ENCODE measurements at regions not wholly inside any gene's neighbourhood (a gene's known extent, or its start where the extent isn't known, plus 50 kb on each side); places are given as distances from the start of the nearest gene placed in this dataset.

DNA sequence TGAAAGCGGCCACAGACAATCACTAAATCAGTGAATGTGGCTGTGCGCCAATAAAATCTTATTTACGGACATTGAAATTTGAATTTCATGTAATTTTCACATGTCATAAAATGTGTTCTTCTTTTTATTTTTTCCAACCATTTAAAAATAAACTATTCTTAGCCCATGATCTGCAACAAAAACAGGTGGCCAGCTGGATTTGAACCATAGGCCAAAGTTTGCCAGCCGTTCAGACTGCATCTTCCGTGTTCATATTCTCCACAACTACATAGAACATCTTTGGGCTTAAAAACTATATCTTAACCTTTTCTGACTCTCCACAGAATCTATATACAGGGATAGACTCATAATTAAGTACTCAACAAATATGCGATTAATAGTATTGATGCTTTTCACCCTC is 81.2 kb upstream of the RALGPS2 start:
- DNase-seq (ENCODE audit: low read depth, low spot score) = no peak
- Histone ChIP-seq H3K4me3 (ENCODE audit: insufficient read length, low read depth) (no peak overlapping the region), H3K9me3 (ENCODE audit: insufficient read depth, low read length) (no peaks in the 10 kb centered on the region), H3K36me3 (ENCODE audit: insufficient read depth, insufficient read length, low read length) (no peaks in the 10 kb centered on the region), H3K9ac (ENCODE audit: insufficient read length, low read depth) (no peak overlapping the region), H3K27me3 (ENCODE audit: insufficient read depth, insufficient read length) (no peaks in the 10 kb centered on the region), H3K4me1 (ENCODE audit: insufficient read depth, insufficient read length) (no peaks in the 10 kb centered on the region)
- TF ChIP-seq YY1 (IDR thresholded peaks at IDR 0.05; ENCODE audit: insufficient read depth, insufficient read length) = no peak
- TF ChIP-seq SUZ12 (IDR thresholded peaks at IDR 0.05; ENCODE audit: extremely low read depth, insufficient read depth, insufficient read length) = no peak
- TF ChIP-seq ZNF274 (IDR thresholded peaks at IDR 0.05; ENCODE audit: low read depth, low read length) = no peak

DNA sequence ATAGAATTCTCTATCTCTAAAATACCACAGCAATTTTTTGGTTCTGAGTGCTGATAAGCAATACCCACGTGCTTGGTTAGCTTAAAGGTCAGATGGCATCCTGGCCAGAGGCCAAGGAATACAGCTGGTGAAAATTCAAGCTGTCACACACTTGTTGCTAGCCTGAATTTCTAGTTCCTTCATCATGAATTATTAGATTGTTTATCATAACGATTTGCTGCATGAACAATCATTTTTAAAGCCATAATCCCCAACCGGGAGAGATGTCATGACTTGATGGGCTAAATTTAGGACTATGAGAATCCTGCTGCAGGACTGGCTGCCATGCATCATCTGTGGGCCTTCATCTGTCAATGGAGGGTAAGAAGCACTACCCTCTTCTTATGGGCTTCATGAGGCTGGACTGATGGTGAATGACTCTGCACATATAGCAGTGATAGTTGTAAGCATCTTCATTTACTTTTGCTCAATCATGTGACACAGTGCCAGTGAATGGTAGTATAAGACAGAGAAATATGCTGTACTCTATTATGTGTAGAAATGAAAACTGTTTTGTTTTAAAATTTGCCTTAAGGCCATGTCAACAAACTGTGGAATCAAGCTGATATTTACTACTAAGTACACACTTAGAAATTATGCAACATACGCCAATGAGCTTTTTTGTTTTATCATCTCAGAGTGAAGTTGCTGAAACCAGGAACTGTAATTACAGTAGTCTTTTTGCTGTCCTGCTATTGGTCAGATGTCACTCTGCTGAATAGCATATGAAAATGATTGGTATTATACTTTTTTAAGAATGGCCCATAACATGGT is 80.5 kb upstream of the RALGPS2 start:
- Histone ChIP-seq H3K36me3 (ENCODE audit: insufficient read depth, insufficient read length, low read length) (no peaks in the 10 kb centered on the region), H3K4me3 (ENCODE audit: insufficient read length, low read depth) (no peak overlapping the region), H3K9me3 (ENCODE audit: insufficient read depth, low read length) (no peaks in the 10 kb centered on the region), H3K9ac (ENCODE audit: insufficient read length, low read depth) (no peak overlapping the region), H3K4me1 (ENCODE audit: insufficient read depth, insufficient read length) (no peaks in the 10 kb centered on the region), H3K27me3 (ENCODE audit: insufficient read depth, insufficient read length) (no peaks in the 10 kb centered on the region)
- no peak for DNase-seq (ENCODE audit: low read depth, low spot score)
- TF ChIP-seq YY1 (IDR thresholded peaks at IDR 0.05; ENCODE audit: insufficient read depth, insufficient read length) (no peak), ZNF274 (IDR thresholded peaks at IDR 0.05; ENCODE audit: low read depth, low read length) (no peak), SUZ12 (IDR thresholded peaks at IDR 0.05; ENCODE audit: extremely low read depth, insufficient read depth, insufficient read length) (no peak)

DNA sequence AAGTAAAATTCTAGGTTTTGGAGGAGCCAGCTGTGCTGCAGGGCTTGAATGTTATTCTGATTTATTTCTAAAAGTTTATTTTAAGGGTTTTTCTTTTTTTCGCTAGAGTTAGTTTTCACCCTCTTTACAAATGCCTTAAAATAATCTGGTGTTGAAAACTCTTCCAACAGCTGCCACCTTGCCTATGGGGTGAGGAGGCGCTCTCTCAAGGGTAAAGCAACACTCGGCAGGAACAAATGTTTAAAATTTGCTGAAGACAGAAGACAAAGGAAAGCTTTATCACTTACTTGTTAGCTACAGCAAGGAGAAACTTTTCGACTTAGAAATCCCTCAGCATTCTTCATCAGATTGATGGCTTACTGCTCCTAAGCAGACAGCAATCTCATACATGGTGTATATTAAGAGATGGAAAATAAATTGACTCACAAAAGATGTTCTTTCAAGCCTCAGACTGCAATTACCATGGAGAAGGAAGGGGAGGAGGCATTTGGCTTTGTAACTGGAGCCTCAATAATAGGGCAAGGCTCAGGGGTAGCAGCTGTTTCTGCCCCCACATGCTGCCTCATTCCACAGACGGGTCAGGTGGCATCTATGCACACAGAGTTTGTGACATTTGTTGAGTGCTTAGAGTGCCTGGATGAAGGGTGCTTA is 79.8 kb upstream of the RALGPS2 start:
- no peaks in the 10 kb centered on the region for H3K4me1 ChIP-seq (ENCODE audit: insufficient read depth, insufficient read length)
- H3K9me3 ChIP-seq (ENCODE audit: insufficient read depth, low read length) = no peaks in the 10 kb centered on the region
- no peak for TF ChIP-seq SUZ12 (IDR thresholded peaks at IDR 0.05; ENCODE audit: extremely low read depth, insufficient read depth, insufficient read length)
- TF ChIP-seq ZNF274 (IDR thresholded peaks at IDR 0.05; ENCODE audit: low read depth, low read length) = no peak
- no peak for TF ChIP-seq YY1 (IDR thresholded peaks at IDR 0.05; ENCODE audit: insufficient read depth, insufficient read length)
- no peak for DNase-seq (ENCODE audit: low read depth, low spot score)
- H3K36me3 ChIP-seq (ENCODE audit: insufficient read depth, insufficient read length, low read length) = no peaks in the 10 kb centered on the region
- no peaks in the 10 kb centered on the region for H3K27me3 ChIP-seq (ENCODE audit: insufficient read depth, insufficient read length)
- no peak overlapping the region for H3K9ac ChIP-seq (ENCODE audit: insufficient read length, low read depth)
- H3K4me3 ChIP-seq (ENCODE audit: insufficient read length, low read depth) = no peak overlapping the region

DNA sequence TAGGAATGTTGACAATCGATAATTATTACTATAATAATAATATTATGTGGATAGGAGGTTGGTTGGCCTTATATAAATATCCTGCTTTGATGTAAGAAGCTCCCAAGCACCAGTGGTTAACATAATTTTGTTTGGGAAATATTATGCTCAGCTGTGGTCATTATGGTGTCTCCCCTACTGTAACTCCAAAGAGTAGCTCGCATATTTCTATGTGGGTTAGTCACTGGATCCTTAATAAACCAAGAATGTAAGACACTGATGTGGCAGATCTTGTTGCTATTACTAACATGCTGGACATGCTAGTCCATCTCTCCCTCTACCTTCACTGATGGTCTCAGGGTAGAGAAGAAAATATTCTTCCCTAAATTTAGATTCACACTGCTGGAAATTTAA is 79.2 kb upstream of the RALGPS2 start:
- H3K9me3 ChIP-seq (ENCODE audit: insufficient read depth, low read length) = no peaks in the 10 kb centered on the region
- TF ChIP-seq SUZ12 (IDR thresholded peaks at IDR 0.05; ENCODE audit: extremely low read depth, insufficient read depth, insufficient read length) = no peak
- TF ChIP-seq YY1 (IDR thresholded peaks at IDR 0.05; ENCODE audit: insufficient read depth, insufficient read length) = no peak
- no peak for TF ChIP-seq ZNF274 (IDR thresholded peaks at IDR 0.05; ENCODE audit: low read depth, low read length)
- no peaks in the 10 kb centered on the region for H3K4me1 ChIP-seq (ENCODE audit: insufficient read depth, insufficient read length)

DNA sequence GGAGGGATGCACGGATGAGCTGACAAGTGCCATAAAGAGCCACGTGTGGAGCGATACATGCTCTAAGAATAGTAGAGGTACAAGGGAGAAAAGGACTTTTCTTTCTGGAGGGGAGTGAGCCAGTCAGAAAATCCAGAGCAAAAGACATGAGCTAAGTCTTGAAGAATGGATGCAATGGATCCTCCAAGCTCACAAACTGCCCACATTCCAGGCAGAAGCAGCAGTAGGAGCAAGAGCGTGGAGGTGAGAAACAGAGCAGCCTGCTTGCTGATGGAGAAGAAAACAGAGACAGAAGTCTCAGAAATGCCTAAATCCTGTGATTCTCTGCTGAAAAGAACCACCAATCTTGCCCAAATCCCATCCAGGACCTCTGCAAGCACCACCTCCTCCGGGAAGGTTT is 78.2 kb upstream of the RALGPS2 start:
- no peaks in the 10 kb centered on the region for H3K4me1 ChIP-seq (ENCODE audit: insufficient read depth, insufficient read length)
- H3K27me3 ChIP-seq (ENCODE audit: insufficient read depth, insufficient read length) = no peaks in the 10 kb centered on the region
- no peak overlapping the region for H3K4me3 ChIP-seq (ENCODE audit: insufficient read length, low read depth)
- no peak overlapping the region for H3K9ac ChIP-seq (ENCODE audit: insufficient read length, low read depth)
- no peaks in the 10 kb centered on the region for H3K36me3 ChIP-seq (ENCODE audit: insufficient read depth, insufficient read length, low read length)
- no peak for DNase-seq (ENCODE audit: low read depth, low spot score)
- TF ChIP-seq ZNF274 (IDR thresholded peaks at IDR 0.05; ENCODE audit: low read depth, low read length) (no peak), YY1 (IDR thresholded peaks at IDR 0.05; ENCODE audit: insufficient read depth, insufficient read length) (no peak), SUZ12 (IDR thresholded peaks at IDR 0.05; ENCODE audit: extremely low read depth, insufficient read depth, insufficient read length) (no peak)
- no peaks in the 10 kb centered on the region for H3K9me3 ChIP-seq (ENCODE audit: insufficient read depth, low read length)

More for the DNA sequence above, 79.2 kb upstream of the RALGPS2 start:
- no peaks in the 10 kb centered on the region for H3K27me3 ChIP-seq (ENCODE audit: insufficient read depth, insufficient read length)
- no peak for DNase-seq (ENCODE audit: low read depth, low spot score)
- H3K4me3 ChIP-seq (ENCODE audit: insufficient read length, low read depth) = no peak overlapping the region
- no peaks in the 10 kb centered on the region for H3K36me3 ChIP-seq (ENCODE audit: insufficient read depth, insufficient read length, low read length)
- no peak overlapping the region for H3K9ac ChIP-seq (ENCODE audit: insufficient read length, low read depth)

DNA sequence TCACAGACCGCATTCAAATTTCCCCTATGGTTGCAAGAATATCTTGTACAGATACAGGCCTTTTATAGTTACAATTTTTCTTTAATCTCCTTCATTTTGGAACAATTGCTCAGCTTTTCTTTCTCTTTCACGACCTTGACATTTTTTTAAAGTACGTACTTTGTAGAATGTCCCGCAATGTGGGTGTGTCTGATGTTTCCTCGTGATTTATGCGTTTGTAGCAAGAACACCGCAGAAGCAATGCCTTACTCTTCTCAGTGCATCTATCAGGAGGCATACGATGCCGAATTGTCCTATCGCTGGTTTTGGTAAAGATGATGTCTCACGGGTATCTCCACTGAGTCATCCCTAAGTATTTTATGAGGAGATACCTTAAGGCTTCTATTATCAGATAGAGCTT is 76.9 kb upstream of the RALGPS2 start:
- no peaks in the 10 kb centered on the region for H3K4me1 ChIP-seq (ENCODE audit: insufficient read depth, insufficient read length)
- TF ChIP-seq SUZ12 (IDR thresholded peaks at IDR 0.05; ENCODE audit: extremely low read depth, insufficient read depth, insufficient read length) = no peak
- no peak for TF ChIP-seq YY1 (IDR thresholded peaks at IDR 0.05; ENCODE audit: insufficient read depth, insufficient read length)
- TF ChIP-seq ZNF274 (IDR thresholded peaks at IDR 0.05; ENCODE audit: low read depth, low read length) = no peak
- DNase-seq (ENCODE audit: low read depth, low spot score) = no peak
- H3K9me3 ChIP-seq (ENCODE audit: insufficient read depth, low read length) = no peaks in the 10 kb centered on the region
- no peak overlapping the region for H3K9ac ChIP-seq (ENCODE audit: insufficient read length, low read depth)
- no peaks in the 10 kb centered on the region for H3K36me3 ChIP-seq (ENCODE audit: insufficient read depth, insufficient read length, low read length)
- no peak overlapping the region for H3K4me3 ChIP-seq (ENCODE audit: insufficient read length, low read depth)
- no peaks in the 10 kb centered on the region for H3K27me3 ChIP-seq (ENCODE audit: insufficient read depth, insufficient read length)

DNA sequence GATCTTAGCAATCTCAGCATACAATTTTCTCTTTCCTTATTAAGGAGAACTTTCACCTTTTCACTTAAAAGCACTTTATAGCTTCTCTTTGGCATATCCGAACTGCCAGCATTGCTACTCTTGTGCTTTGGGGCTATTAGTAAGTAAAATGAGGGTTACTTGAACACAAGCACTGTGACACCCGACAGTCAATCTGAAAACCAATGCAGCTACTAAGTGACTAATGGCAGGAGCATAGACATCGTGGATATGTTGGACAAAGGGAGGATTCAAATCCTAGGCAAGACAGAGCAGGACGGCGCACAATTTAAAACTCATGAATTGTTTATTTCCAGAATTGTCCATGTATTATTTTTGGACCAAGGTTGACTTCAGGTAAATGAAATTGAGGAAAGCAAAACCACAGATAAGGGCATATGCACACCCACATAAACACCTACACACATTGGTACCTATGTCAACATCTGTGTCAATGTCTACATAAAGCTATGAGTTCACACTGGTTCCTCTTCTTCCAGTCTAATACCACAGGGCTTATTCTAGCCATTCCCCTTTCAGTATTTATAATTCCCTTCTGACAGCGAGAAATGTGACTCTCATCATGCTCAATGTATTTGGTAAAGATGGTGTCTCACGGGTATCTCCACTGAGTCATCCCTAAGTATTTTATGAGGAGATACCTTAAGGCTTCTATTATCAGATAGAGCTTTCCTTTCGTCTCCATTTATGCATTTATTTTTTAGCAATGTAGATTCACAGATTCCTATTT is 75.3 kb upstream of the RALGPS2 start:
- DNase-seq (ENCODE audit: low read depth, low spot score) = no peak
- H3K4me1 ChIP-seq (ENCODE audit: insufficient read depth, insufficient read length) = no peaks in the 10 kb centered on the region
- H3K4me3 ChIP-seq (ENCODE audit: insufficient read length, low read depth) = no peak overlapping the region
- H3K9ac ChIP-seq (ENCODE audit: insufficient read length, low read depth) = no peak overlapping the region
- H3K9me3 ChIP-seq (ENCODE audit: insufficient read depth, low read length) = no peaks in the 10 kb centered on the region
- H3K27me3 ChIP-seq (ENCODE audit: insufficient read depth, insufficient read length) = no peaks in the 10 kb centered on the region
- H3K36me3 ChIP-seq (ENCODE audit: insufficient read depth, insufficient read length, low read length) = no peaks in the 10 kb centered on the region
- TF ChIP-seq SUZ12 (IDR thresholded peaks at IDR 0.05; ENCODE audit: extremely low read depth, insufficient read depth, insufficient read length) = no peak
- TF ChIP-seq ZNF274 (IDR thresholded peaks at IDR 0.05; ENCODE audit: low read depth, low read length) = no peak
- no peak for TF ChIP-seq YY1 (IDR thresholded peaks at IDR 0.05; ENCODE audit: insufficient read depth, insufficient read length)
